ENCODE measurements at regions not wholly inside any gene's neighbourhood (a gene's known extent, or its start where the extent isn't known, plus 50 kb on each side); places are given as distances from the start of the nearest gene placed in this dataset.

GRCh38 chr3:194773771-194774455, 88.2 kb downstream of the FAM43A start:
- TF ChIP-seq EZH2 (IDR thresholded peaks at IDR 0.05) (no peak), POLR2AphosphoS5 (IDR thresholded peaks at IDR 0.05; ENCODE audit: borderline replicate concordance, low read depth, low read length) (no peak)

Measured in SK-N-MC (cell line).